Hepatocyte (in vitro differentiated cells): ENCODE measurements at regions not wholly inside any gene's neighbourhood (a gene's known extent, or its start where the extent isn't known, plus 50 kb on each side); places are given as distances from the start of the nearest gene placed in this dataset.
"Not testable (repeated sequence)": the region's sequence is repeated elsewhere in the genome, so short reads cannot be mapped to it uniquely, and the experiment has no call there.

Source experiments
- DNase-seq: peaks from one replicate; pipeline ENCODE4 v3.0.0-alpha.2; 2016; ENCODE audit warnings: low spot score
- H2AFZ ChIP-seq: fragments of 200-600 bp; sonication (generic); 2 replicates; pipeline ENCODE4 v1.6.0; 2016; ENCODE audit warnings: antibody characterized with exemption, mild to moderate bottlenecking
- H3K27ac ChIP-seq: fragments of 200-600 bp; sonication (generic); 2 replicates; pipeline ENCODE4 v1.5.1; 2016; ENCODE audit warnings: mild to moderate bottlenecking
- H3K27me3 ChIP-seq: fragments of 200-600 bp; sonication (generic); 2 replicates; pipeline ENCODE4 v1.6.1; 2016
- H3K36me3 ChIP-seq: fragments of 200-600 bp; sonication (generic); replicated peaks from 2 replicates; pipeline ENCODE4 v1.5.1; 2016; ENCODE audit warnings: low read depth; ENCODE audit not compliant: insufficient read depth
- H3K4me1 ChIP-seq: fragments of 200-600 bp; sonication (generic); 2 replicates; pipeline ENCODE4 v1.5.1; 2016; ENCODE audit warnings: mild to moderate bottlenecking, moderate library complexity; ENCODE audit not compliant: insufficient read depth
- H3K4me2 ChIP-seq: fragments of 200-600 bp; sonication (generic); 2 replicates; pipeline ENCODE4 v1.6.0; 2016
- H3K4me3 ChIP-seq: fragments of 200-600 bp; sonication (generic); 2 replicates; pipeline ENCODE4 v1.5.1; 2016; ENCODE audit warnings: mild to moderate bottlenecking
- H3K79me2 ChIP-seq: fragments of 200-600 bp; sonication (generic); 2 replicates; pipeline ENCODE4 v1.6.0; 2017; ENCODE audit warnings: mild to moderate bottlenecking
- H3K9me2 ChIP-seq: fragments of 200-600 bp; sonication (generic); replicated peaks from 2 replicates; pipeline ENCODE4 v1.6.0; 2017; ENCODE audit warnings: mild to moderate bottlenecking; ENCODE audit not compliant: insufficient read depth
- H3K9me3 ChIP-seq: fragments of 200-600 bp; sonication (generic); 2 replicates; pipeline ENCODE4 v1.5.1; 2016; ENCODE audit warnings: low read depth, mild to moderate bottlenecking
- H4K20me1 ChIP-seq: fragments of 200-600 bp; sonication (generic); 2 replicates; pipeline ENCODE4 v1.6.0; 2016; ENCODE audit warnings: mild to moderate bottlenecking; ENCODE audit not compliant: insufficient read depth, poor library complexity, severe bottlenecking
- WGBS: methylation state at CpG from one replicate; pipeline ENCODE4 v1.1.6; 2016; ENCODE audit warnings: low lambda C conversion rate; ENCODE audit errors: missing lambda C conversion rate; 5-methylcytosine and 5-hydroxymethylcytosine counted together

DNA sequence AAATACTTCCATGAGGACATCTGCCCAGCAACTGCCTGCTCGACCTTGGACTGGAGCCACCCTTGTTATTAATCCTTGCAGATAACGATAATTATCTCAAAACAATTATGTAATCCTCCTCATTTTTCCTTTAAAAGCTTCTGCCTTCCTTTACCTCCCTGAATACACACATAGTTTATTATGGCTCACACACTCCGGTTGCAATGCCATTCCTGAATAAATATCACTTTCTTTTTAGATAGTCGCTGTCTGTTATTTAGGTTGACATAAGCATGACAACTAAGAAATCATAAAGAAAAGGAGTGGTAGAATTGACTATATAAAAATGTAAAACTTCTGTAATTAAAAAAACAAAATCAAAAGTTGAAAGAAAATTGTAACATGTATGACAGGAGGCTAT lies 64.8 kb downstream of the B4GALT7 start:
- not testable (repeated sequence) for H3K9me2 ChIP-seq, H3K4me3 ChIP-seq, DNase-seq, H3K9me3 ChIP-seq, H3K4me1 ChIP-seq, H3K36me3 ChIP-seq, H4K20me1 ChIP-seq, H3K27me3 ChIP-seq, H3K27ac ChIP-seq, H2AFZ ChIP-seq, H3K4me2 ChIP-seq
- peaks cover 35% of the 10 kb centered on the region for H3K79me2 ChIP-seq
- WGBS = 70% methylated on average over 4 of the region's 4 CpGs

DNA sequence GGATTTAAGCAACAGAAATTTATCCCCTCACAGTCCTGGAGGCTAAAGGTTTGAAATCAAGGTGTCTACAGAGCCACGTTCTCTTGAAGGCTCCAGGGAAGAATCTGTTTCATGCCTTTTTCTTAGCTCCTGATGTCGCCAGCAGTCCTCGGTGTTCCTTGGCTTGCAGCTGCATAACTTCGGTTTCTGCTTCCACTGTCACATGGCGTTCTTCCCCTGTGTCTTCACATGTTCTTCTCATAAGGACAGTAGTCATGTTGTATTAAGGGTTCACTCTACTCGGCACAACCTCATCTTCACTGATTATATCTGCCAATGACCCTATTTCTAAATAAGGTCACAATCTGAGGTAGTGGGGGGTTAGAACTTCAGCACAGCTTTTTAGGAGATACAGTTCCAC lies 65.2 kb downstream of the B4GALT7 start:
- H3K27ac ChIP-seq, H3K4me2 ChIP-seq, H4K20me1 ChIP-seq, H3K9me3 ChIP-seq, H3K9me2 ChIP-seq, H3K36me3 ChIP-seq, H3K4me3 ChIP-seq, H3K27me3 ChIP-seq, DNase-seq, H3K4me1 ChIP-seq, H2AFZ ChIP-seq: not testable (repeated sequence)
- peaks cover 31% of the 10 kb centered on the region for H3K79me2 ChIP-seq
- WGBS = 79% methylated on average over 3 of the region's 6 CpGs

GRCh38 chr5:177665960-177666359 lies 66.0 kb downstream of the B4GALT7 start:
- WGBS = 92% methylated on average over 2 of the region's 3 CpGs
- H3K4me2 ChIP-seq, H3K4me1 ChIP-seq: not testable (repeated sequence)

GRCh38 chr5:177671035-177671754 lies 71.3 kb downstream of the B4GALT7 start:
- not testable (repeated sequence) for H3K9me3 ChIP-seq, H3K27me3 ChIP-seq, H3K4me3 ChIP-seq, H3K9me2 ChIP-seq, H4K20me1 ChIP-seq, H3K4me1 ChIP-seq, H2AFZ ChIP-seq, H3K36me3 ChIP-seq, DNase-seq, H3K27ac ChIP-seq
- WGBS = 45% methylated on average over 11 of the region's 37 CpGs
- Histone ChIP-seq H3K79me2 (peaks cover 12% of the 10 kb centered on the region), H3K4me2 (peak overlapping the region; percentile 77)

More at GRCh38 chr5:177665960-177666359, 66.0 kb downstream of the B4GALT7 start:
- H3K9me3 ChIP-seq, DNase-seq, H3K9me2 ChIP-seq, H3K27me3 ChIP-seq, H3K27ac ChIP-seq, H2AFZ ChIP-seq, H3K36me3 ChIP-seq, H3K4me3 ChIP-seq, H4K20me1 ChIP-seq: not testable (repeated sequence)
- peaks cover 26% of the 10 kb centered on the region for H3K79me2 ChIP-seq

DNA sequence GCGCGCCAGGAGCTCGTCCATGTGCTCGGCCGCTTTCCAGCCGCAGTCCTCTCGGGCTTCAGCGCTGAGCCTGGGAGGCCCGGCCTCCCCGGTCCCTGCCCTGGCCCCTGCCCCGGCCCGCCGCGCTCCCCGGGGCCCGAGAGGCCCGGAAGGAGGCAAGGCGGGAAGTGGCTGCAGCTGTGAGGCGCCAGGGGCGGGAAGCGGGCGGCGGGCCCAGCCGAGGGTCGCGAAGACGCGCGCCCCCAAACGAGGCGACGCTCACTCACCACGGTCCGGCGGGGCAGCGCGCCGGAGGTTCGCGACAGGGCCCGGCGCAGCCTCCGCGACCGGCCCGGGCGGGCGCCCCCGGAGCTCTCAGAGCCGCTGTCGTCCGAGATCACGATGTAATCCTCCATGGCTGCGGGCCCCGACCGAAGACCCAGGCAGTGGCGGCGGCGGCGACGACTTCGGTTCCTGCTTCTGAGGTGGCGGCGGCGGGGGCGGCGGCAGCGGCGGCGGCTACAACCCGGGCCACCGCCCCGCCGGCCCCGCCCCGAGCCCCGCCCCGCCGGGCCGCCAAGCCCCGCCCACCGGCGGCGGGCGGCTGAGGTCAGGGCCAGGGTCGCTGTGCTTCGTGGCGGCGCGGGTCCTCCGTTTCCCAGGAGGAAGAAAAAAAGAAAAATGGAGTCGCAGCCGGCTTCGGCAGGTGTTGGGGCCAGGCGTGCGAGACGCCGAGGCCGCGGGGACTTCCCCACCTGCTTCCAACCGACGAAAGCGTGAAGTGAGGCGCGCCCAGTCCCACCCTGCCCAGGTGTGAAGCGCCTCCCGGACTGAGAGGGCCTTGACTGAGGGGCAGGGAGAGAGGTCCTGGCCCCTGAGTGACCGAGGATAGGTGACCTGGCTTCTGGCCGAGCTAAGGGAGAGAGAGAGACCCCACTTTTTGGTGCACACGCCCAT lies 72.1 kb downstream of the B4GALT7 start:
- H4K20me1 ChIP-seq, H3K9me3 ChIP-seq, H3K27ac ChIP-seq, H3K36me3 ChIP-seq, H3K27me3 ChIP-seq, H3K4me3 ChIP-seq, H3K79me2 ChIP-seq, H3K9me2 ChIP-seq, H2AFZ ChIP-seq, H3K4me1 ChIP-seq: not testable (repeated sequence)
- peak; percentile 62 for DNase-seq
- peak overlapping the region; percentile 73 for H3K4me2 ChIP-seq
- 75% methylated on average over 3 of the region's 110 CpGs for WGBS
